NCI-H2171 treated with DMSO at 0.1 percent for 48 hours (cell line): ENCODE measurements at regions not wholly inside any gene's neighbourhood (a gene's known extent, or its start where the extent isn't known, plus 50 kb on each side); places are given as distances from the start of the nearest gene placed in this dataset.
"Not testable (repeated sequence)": the region's sequence is repeated elsewhere in the genome, so short reads cannot be mapped to it uniquely, and the experiment has no call there.

ENCODE experiments used
- DNase-seq: peaks from one replicate; lab custom pipeline; 2025; lab: John Stamatoyannopoulos, UW

- no peak for DNase-seq
These were observed 589.4 kb downstream of the PPP4R3C start for GRCh38 chrX:26873736-26874135.

DNA sequence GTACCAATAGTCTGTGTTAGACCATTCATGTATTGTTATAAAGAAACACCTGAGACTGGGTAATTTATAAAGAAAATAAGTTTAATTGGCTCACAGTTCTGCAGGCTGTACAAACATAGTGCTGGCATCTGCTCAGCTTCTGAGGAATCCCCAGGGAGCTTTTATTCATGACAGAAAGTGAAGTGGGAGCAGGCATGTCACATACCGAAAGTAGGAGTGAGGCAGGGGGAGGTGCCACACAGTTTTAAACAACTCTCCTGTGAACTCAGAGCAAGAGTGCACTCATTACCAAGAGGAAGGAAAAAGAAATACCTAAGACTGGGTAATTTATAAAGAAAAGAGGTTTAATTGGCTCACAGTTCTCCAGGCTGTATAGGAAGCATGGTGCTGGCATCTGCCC, 591.2 kb downstream of the PPP4R3C start:
- peak; percentile 50 for DNase-seq

- DNase-seq: peak; percentile 47
These were observed 611.2 kb downstream of the PPP4R3C start for GRCh38 chrX:26851981-26852380.

DNA sequence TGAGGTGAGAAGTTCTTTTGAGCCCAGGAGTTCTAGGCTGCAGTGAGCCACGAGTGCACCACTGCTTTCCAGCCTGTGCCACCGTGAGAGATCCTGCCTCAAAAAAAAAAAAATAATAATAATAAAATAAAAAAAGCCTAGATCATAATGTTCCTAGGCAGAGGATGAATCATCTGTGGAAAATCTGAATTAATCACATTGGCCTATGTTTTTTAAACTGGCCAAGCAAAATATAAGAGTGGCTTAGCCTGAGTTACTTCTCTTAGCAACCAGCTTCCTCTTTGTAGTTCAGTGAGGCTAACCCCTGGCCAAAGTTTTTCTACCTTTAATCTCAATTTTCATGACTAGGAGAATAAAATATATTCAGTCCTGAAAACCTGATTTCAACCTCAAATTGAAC, 614.6 kb downstream of the PPP4R3C start:
- DNase-seq: no peak

DNA sequence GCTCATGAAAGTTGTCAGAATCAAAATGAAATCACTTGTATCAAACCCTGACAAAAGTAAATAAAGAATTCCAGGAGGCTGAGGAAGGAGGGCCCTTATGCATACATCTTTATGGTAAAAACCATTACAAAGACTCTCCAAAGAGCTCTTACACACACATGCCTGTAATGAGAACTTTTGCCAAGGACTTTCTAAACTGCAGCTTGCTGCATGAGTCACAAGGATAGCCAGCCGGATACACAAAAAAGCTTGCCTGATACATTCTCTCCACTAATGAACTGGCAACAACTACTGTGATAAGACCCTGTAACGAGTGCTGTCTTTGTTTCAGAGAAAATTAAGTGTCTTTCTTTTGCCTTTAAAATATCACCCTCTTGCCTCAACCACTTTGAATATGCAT, 618.1 kb downstream of the PPP4R3C start:
- DNase-seq: no peak

DNA sequence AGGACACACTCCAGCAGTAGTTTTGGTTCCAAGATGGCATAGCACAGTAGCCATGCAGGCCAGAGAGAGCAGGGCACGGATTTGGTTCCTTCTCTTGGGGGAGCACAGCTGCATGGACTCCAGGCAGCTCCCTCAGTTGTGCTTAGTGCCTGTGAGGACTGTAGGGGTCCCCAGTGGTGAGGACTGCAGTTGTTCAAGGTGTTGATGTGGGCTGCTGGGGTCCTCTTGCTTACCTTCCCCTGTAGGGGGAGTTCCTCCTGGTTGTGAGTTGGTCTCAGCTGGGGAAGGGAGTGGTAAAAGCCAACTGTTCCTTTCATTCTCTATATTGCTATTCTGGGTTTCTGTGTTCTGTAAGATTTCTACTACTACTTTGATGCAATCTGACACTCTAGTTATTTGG, 606.5 kb downstream of the MAGEB5 start:
- no peak for DNase-seq

DNA sequence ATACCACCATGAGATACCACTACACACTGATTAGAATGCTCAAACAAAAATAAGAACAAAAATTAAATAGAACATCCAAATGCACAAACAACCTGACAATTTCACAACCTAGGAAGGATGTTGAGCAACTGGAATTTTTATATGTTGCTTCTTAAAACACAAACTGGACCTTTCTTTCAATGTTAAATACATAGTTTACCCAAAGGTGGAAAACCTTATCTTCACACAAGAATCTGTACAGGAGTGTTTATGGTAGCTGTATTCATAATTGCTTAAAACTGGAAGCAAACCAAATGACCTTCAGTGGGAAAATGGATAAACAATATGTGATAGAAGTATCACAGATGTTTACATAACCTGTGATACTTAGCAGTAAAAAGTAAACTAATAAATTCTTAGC, 573.8 kb downstream of the MAGEB5 start:
- DNase-seq: no peak

- DNase-seq: no peak
These were observed 572.5 kb downstream of the MAGEB5 start for GRCh38 chrX:26788402-26788998.

DNA sequence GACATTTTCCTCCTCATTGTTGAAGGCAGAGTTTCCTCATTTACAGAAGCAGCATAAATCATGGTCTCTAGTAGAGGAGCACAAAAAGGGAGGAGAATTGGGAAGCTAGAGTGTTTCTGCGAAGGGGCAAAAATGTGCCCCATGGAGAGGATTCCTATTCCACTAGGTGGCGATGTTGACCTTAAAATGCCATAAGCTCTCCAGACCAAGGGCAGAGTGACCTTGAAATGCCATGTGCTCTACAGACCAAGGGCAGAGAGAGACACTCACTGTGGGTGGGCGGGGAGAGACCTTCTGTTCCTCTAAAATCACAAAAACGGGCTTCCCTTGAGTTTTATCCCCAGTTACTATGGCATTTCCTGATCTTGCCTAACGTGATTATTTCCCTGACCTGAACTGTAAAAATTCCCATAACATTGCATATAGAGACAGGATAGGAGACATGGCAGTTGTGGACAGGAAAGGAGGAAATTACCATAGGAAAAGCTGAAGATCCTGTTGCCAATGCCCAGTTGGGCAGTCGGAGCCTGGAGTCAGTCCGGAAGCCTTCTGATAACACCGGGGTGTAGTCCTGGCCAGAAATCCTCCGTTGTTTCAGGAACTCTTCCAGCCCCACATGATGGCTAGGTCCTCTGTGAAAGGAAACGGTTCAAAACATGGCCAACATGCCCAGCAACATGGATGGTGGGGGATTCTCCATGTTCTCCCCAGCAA, 567.7 kb downstream of the MAGEB5 start:
- peak; percentile 52 for DNase-seq

DNA sequence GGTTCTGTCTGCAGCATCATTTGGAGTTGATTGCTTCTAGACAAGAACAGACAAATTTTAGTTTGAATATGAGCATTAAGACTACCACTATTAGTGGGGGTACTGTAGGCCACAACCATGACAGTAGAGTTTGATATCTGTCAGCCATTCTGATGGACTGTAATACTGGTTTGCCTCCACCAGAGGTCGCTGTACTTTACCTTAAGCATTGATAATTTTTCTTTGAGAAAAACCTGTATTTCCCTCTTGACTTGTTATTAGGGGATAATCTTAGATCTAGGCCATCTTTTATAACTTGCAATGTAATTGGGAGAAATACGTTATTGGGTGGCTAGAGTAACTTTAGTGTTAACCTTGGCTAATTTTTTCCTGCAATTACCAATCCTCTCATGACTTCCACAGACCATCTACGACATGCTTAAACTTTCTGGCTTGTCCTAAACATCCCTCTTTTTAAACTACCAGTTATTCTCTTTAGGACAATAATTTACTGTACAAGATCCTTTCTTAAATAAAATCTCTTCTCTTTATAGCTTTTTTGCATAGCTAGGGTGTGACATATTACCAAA, 562.4 kb downstream of the MAGEB5 start:
- no peak for DNase-seq

- no peak for DNase-seq
These were observed 546.3 kb downstream of the MAGEB5 start for GRCh38 chrX:26762253-26762652.

GRCh38 chrX:26755760-26756159, 539.8 kb downstream of the MAGEB5 start:
- DNase-seq: not testable (repeated sequence)

DNA sequence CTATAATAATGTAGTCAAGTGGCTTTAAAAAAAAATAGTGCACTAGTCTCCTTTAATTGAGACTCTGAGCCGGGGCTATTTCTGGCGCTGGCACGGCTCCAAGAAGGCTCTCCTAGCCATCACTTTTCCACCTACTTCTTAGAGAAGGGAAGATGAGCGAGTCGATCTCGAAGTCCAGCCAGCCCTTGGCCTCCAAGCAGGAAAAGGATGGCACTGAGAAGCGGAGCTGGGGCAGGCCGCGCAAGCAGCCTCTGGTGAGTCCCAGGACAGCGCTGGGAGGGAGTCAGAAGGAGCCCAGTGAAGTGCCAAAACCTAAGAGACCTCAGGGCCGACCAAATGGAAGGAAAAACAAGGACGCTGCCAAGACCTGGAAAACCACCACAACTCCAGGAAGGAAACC, 531.9 kb downstream of the MAGEB5 start:
- no peak for DNase-seq

- no peak for DNase-seq
These were observed 506.9 kb downstream of the MAGEB5 start for GRCh38 chrX:26722666-26723428.

- DNase-seq: no peak
These were observed 456.6 kb downstream of the MAGEB5 start for GRCh38 chrX:26672571-26672970.

DNA sequence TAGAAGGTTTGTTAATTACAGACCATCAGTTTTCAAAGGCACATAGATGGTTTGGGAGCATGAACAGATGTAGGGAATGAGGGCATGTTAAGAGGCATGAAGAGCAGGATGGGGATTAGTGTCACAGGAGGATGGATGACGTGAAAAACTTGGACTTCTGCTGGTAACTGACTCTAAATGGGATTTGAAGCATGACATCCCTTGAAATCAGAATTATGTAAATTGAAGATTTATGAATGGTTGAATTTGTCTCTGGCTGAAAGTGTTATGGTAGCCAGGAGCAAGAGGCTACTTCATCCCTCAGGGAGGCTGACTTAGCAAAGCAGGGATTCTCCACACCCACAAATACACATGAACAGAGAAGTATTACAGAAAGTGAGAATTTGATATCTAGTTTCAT, 454.6 kb downstream of the MAGEB5 start:
- DNase-seq: no peak

- DNase-seq: no peak
These were observed 448.9 kb downstream of the MAGEB5 start for GRCh38 chrX:26664919-26665318.

DNA sequence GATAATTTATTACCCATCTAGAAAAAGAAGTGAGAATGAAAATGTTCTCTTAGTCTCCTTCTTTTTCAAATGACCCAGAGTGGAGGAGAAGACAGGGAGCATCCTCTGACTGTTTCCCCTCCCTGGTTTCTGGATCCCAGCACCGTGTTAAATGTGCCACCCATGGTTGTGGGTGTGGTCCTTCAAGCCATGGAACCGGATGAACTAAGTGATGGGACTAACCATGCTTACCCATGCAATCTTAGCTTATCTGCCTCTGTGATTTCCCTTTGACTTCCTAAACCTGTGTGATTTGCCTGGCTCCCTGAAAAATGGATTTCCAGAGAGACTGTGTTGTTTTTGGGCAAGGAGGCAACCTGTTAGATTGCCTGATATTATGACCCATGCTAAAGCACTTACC, 437.1 kb downstream of the MAGEB5 start:
- DNase-seq: no peak

GRCh38 chrX:26651755-26652154, 435.8 kb downstream of the MAGEB5 start:
- no peak for DNase-seq

- peak; percentile 16 for DNase-seq
These were observed 433.6 kb downstream of the MAGEB5 start for GRCh38 chrX:26649534-26649933.

DNA sequence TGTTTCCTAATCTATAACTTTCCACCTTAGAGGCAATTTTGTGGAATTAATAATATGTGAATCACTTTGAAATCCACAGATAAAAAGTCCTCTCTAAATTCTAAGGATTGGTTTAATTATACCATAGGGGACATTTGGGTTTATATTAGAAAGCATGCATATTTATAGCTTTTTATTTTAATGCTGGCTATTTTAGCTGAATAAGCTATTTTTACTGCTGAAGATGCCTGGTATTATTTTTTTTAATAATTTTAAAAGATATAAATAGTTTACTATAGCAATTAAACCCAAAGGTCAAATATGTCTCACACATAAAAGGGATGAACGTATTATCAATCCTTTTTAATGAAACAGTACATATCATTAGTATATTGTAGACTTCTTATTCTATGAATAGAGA, 415.4 kb downstream of the MAGEB5 start:
- no peak for DNase-seq

DNA sequence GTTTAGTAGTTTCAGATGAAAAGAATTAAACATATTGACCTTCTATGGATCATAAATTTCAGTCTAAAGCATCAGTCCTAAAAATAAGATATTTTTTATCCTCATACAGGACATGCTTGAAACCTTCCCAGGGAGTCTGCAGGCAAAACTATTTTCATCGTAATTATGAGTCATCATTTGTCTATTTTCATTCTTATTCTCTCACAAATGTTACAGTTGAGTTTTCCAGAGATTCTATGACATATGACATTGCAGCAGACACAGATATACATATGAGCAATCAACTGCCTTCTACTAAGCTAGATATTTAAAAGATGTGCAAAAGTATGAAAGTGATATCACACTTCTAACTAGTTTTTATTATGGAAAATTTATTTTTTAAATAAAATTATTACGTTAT, 398.0 kb downstream of the MAGEB5 start:
- no peak for DNase-seq

GRCh38 chrX:26606971-26607370, 391.0 kb downstream of the MAGEB5 start:
- DNase-seq: no peak
